ENCODE measurements at regions not wholly inside any gene's neighbourhood (a gene's known extent, or its start where the extent isn't known, plus 50 kb on each side); places are given as distances from the start of the nearest gene placed in this dataset.

DNA sequence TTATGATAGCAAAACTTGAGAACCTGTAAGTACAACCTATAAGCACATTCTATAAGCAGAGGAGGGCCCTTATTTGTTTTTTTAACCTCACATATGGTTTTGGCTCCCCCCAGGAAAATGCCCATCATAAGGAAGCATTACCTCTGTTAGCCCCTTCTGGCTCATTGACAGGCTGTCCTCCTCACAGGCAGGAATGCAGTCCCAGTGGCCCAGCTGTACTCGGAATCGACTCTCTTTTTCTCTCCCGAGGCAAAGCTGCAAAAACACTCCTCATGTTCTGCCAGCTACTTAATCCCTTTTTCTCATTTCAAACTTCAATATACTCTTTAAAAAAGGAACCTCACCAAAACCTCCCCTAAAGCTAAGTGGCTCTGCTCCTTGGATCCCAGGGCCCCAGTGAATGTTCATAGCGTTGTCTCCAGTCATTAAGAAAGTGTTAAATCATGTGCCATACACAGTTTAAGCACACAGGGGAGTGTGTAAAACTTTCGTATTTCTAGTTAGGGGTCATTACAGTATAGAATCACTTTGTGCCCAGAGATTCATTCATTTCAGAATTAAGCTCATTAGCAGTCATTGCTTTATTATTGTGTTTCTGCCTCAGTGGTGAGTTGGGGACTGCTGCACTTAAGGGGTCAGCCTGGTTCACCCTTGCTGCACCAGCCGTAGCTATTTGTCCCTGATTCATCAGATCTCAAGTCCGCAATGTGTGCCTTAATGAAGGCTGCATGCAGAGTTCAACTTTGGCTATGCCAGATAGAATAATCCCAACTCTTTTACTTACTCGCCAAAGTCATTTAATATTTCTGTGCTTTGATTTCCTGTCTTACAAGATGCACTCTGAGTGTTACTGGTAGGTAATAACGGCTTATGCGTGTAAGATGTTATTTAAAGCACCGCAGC, 57.6 kb downstream of the JRKL start:
- H3K27me3 ChIP-seq (replicated peaks in 2 of 5; ENCODE audit: control insufficient read depth in 4 of 5, insufficient read depth in 5 of 5, low read length in 4 of 5), result peaks cover 0 to 6% (median 0%) of the 10 kb centered on the region in 5 experiments
- H3K4me3 ChIP-seq (ENCODE audit: control insufficient read depth in 1 of 7, extremely low read depth in 1 of 7, insufficient read depth in 4 of 7, low read depth in 2 of 7, low read length in 6 of 7), result no peak overlapping the region
- 93% methylated on average over 7 of the region's 11 CpGs for WGBS (ENCODE audit: insufficient coverage)
- H3K36me3 ChIP-seq (ENCODE audit: control insufficient read depth in 4 of 4, insufficient read depth in 4 of 4, low read length in 3 of 4), result no peaks in the 10 kb centered on the region
- ChIA-PET POLR2A (no interaction called here), CTCF (interaction anchor here (1.6 kb wide), 1 partner anchor 16 kb away, joined by 10 read pairs; no protein-coding TSS in a partner anchor)
- no peak overlapping the region for H3K27ac ChIP-seq (ENCODE audit: insufficient read depth in 1 of 2, low read depth in 1 of 2, low read length in 2 of 2, poor library complexity in 1 of 2, severe bottlenecking in 2 of 2)
- H3K9me3 ChIP-seq (ENCODE audit: control extremely low read depth in 1 of 5, control insufficient read depth in 4 of 5, insufficient read depth in 2 of 5, low read depth in 1 of 5, low read length in 4 of 5), result no peaks in the 10 kb centered on the region
- DNase-seq, result no peak
- no peaks in the 10 kb centered on the region for H3K4me1 ChIP-seq (ENCODE audit: control extremely low read depth in 1 of 4, control insufficient read depth in 4 of 4, insufficient read depth in 4 of 4, low read length in 3 of 4)

DNA sequence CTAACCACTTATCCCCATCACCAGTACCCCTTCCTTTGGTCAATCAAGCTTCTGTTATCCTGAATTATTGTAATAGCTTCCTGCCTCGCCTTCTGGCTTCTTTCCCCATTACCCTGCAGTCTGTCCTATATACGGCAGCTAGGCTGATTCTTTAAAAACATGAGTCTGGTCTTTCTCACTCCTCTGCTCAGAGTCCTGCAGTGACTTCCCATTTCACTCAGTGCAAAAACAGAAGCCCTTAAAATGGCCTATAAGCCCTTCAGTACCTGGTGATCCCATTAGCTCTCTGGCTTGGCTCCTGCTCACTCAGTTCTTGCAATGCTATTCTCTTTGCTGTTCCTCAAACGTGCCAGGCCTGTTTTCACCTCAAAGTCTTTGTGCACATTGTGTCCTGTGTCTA, 58.4 kb downstream of the JRKL start:
- Histone ChIP-seq H3K27me3 (replicated peaks in 2 of 5; ENCODE audit: control insufficient read depth in 4 of 5, insufficient read depth in 5 of 5, low read length in 4 of 5) (peaks cover 0 to 4% (median 0%) of the 10 kb centered on the region in 5 experiments), H3K36me3 (ENCODE audit: control insufficient read depth in 4 of 4, insufficient read depth in 4 of 4, low read length in 3 of 4) (no peaks in the 10 kb centered on the region), H3K4me1 (ENCODE audit: control extremely low read depth in 1 of 4, control insufficient read depth in 4 of 4, insufficient read depth in 4 of 4, low read length in 3 of 4) (no peaks in the 10 kb centered on the region), H3K27ac (ENCODE audit: insufficient read depth in 1 of 2, low read depth in 1 of 2, low read length in 2 of 2, poor library complexity in 1 of 2, severe bottlenecking in 2 of 2) (no peak overlapping the region), H3K4me3 (ENCODE audit: control insufficient read depth in 1 of 7, extremely low read depth in 1 of 7, insufficient read depth in 4 of 7, low read depth in 2 of 7, low read length in 6 of 7) (no peak overlapping the region), H3K9me3 (ENCODE audit: control extremely low read depth in 1 of 5, control insufficient read depth in 4 of 5, insufficient read depth in 2 of 5, low read depth in 1 of 5, low read length in 4 of 5) (no peaks in the 10 kb centered on the region)
- CTCF ChIA-PET, result interaction anchor here (1.6 kb wide), 1 partner anchor 15 kb away, joined by 10 read pairs; no protein-coding TSS in a partner anchor
- no peak for DNase-seq
- POLR2A ChIA-PET, result no interaction called here
- 71% methylated on average over 3 of the region's 3 CpGs for WGBS (ENCODE audit: insufficient coverage)

GRCh38 chr11:96456111-96456510, 66.3 kb downstream of the JRKL start:
- H3K4me1 ChIP-seq (ENCODE audit: control extremely low read depth in 1 of 4, control insufficient read depth in 4 of 4, insufficient read depth in 4 of 4, low read length in 3 of 4), result no peaks in the 10 kb centered on the region

DNA sequence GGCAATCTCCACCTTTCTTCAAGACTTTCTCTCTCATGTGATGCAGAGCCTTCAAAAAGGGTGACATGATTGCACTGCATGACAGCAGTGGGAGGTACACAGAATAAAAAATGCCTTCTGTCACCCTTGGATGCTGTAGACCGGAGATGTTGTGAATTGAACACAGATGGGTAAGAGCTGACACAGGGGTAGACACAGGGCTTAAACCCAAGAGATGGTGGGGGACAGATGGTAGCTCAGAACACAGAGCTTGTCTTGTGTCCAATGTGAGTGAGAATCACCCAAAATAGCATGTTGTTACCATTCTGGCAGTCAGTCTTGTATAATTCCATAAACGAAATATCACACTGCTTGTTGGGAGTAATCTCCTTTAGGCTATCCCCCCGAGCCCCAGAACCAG, 69.9 kb downstream of the JRKL start:
- peaks cover 0 to 3% (median 2%) of the 10 kb centered on the region in 4 experiments for H3K4me1 ChIP-seq (ENCODE audit: control extremely low read depth in 1 of 4, control insufficient read depth in 4 of 4, insufficient read depth in 4 of 4, low read length in 3 of 4)
- no peak overlapping the region for H3K4me3 ChIP-seq (ENCODE audit: control insufficient read depth in 1 of 7, extremely low read depth in 1 of 7, insufficient read depth in 4 of 7, low read depth in 2 of 7, low read length in 6 of 7)
- 97% methylated on average over 3 of the region's 3 CpGs for WGBS (ENCODE audit: insufficient coverage)
- ChIA-PET CTCF (no interaction called here), POLR2A (no interaction called here)
- H3K27me3 ChIP-seq (replicated peaks in 2 of 5; ENCODE audit: control insufficient read depth in 4 of 5, insufficient read depth in 5 of 5, low read length in 4 of 5), result peaks cover 0 to 3% (median 0%) of the 10 kb centered on the region in 5 experiments
- no peak for DNase-seq
- H3K27ac ChIP-seq (ENCODE audit: insufficient read depth in 1 of 2, low read depth in 1 of 2, low read length in 2 of 2, poor library complexity in 1 of 2, severe bottlenecking in 2 of 2), result no peak overlapping the region
- no peaks in the 10 kb centered on the region for H3K9me3 ChIP-seq (ENCODE audit: control extremely low read depth in 1 of 5, control insufficient read depth in 4 of 5, insufficient read depth in 2 of 5, low read depth in 1 of 5, low read length in 4 of 5)
- H3K36me3 ChIP-seq (ENCODE audit: control insufficient read depth in 4 of 4, insufficient read depth in 4 of 4, low read length in 3 of 4), result no peaks in the 10 kb centered on the region

More at GRCh38 chr11:96456111-96456510, 66.3 kb downstream of the JRKL start:
- POLR2A ChIA-PET, result no interaction called here
- no peak for DNase-seq
- CTCF ChIA-PET, result no interaction called here
- Histone ChIP-seq H3K9me3 (ENCODE audit: control extremely low read depth in 1 of 5, control insufficient read depth in 4 of 5, insufficient read depth in 2 of 5, low read depth in 1 of 5, low read length in 4 of 5) (no peaks in the 10 kb centered on the region), H3K27ac (ENCODE audit: insufficient read depth in 1 of 2, low read depth in 1 of 2, low read length in 2 of 2, poor library complexity in 1 of 2, severe bottlenecking in 2 of 2) (no peak overlapping the region), H3K36me3 (ENCODE audit: control insufficient read depth in 4 of 4, insufficient read depth in 4 of 4, low read length in 3 of 4) (no peaks in the 10 kb centered on the region), H3K4me3 (ENCODE audit: control insufficient read depth in 1 of 7, extremely low read depth in 1 of 7, insufficient read depth in 4 of 7, low read depth in 2 of 7, low read length in 6 of 7) (no peak overlapping the region), H3K27me3 (replicated peaks in 2 of 5; ENCODE audit: control insufficient read depth in 4 of 5, insufficient read depth in 5 of 5, low read length in 4 of 5) (peaks cover 0 to 5% (median 0%) of the 10 kb centered on the region in 5 experiments)

DNA sequence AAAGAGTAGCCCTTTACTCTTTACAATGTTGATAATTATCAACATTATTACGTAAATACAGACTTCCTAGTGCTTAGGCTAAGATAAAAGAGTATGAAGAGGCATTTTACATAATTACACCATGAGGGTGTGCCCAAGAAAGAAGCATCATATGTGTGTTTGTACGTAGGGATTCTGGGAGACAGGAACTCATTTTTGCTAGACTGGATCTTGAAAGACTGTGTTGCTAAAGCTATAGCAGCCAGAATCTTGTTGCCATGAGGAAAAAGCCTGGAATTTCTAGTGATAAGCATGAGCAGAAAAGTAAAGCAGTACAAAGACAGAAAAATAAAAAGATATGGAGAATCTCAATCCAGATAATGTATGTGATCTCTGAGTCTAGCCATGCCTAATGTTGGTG, 72.1 kb downstream of the JRKL start:
- Histone ChIP-seq H3K4me3 (ENCODE audit: control insufficient read depth in 1 of 7, extremely low read depth in 1 of 7, insufficient read depth in 4 of 7, low read depth in 2 of 7, low read length in 6 of 7) (no peak overlapping the region), H3K27me3 (replicated peaks in 2 of 5; ENCODE audit: control insufficient read depth in 4 of 5, insufficient read depth in 5 of 5, low read length in 4 of 5) (peaks cover 0 to 3% (median 0%) of the 10 kb centered on the region in 5 experiments), H3K9me3 (ENCODE audit: control extremely low read depth in 1 of 5, control insufficient read depth in 4 of 5, insufficient read depth in 2 of 5, low read depth in 1 of 5, low read length in 4 of 5) (no peaks in the 10 kb centered on the region), H3K27ac (ENCODE audit: insufficient read depth in 1 of 2, low read depth in 1 of 2, low read length in 2 of 2, poor library complexity in 1 of 2, severe bottlenecking in 2 of 2) (no peak overlapping the region), H3K4me1 (ENCODE audit: control extremely low read depth in 1 of 4, control insufficient read depth in 4 of 4, insufficient read depth in 4 of 4, low read length in 3 of 4) (peaks cover 0 to 3% (median 2%) of the 10 kb centered on the region in 4 experiments), H3K36me3 (ENCODE audit: control insufficient read depth in 4 of 4, insufficient read depth in 4 of 4, low read length in 3 of 4) (no peaks in the 10 kb centered on the region)
- no peak for DNase-seq
- 85% methylated on average over 1 of the region's 2 CpGs for WGBS (ENCODE audit: insufficient coverage)
- ChIA-PET POLR2A (no interaction called here), CTCF (interaction anchor here (1.1 to 2.4 kb wide), 2 partner anchors 10 to 946 kb away, joined by 3 to 9 read pairs; no protein-coding TSS in a partner anchor)

- WGBS (ENCODE audit: insufficient coverage), result 0% methylated on average over 3 of the region's 7 CpGs
- POLR2A ChIA-PET, result no interaction called here
Measured at GRCh38 chr11:96464700-96465307, 75.0 kb downstream of the JRKL start.

GRCh38 chr11:96465512-96465911, 75.7 kb downstream of the JRKL start:
- DNase-seq, result no peak
- ChIA-PET POLR2A (no interaction called here), CTCF (interaction anchor here (2.2 kb wide), 1 partner anchor 18 kb away, joined by 9 read pairs; no protein-coding TSS in a partner anchor)
- Histone ChIP-seq H3K27ac (ENCODE audit: insufficient read depth in 1 of 2, low read depth in 1 of 2, low read length in 2 of 2, poor library complexity in 1 of 2, severe bottlenecking in 2 of 2) (no peak overlapping the region), H3K27me3 (replicated peaks in 2 of 5; ENCODE audit: control insufficient read depth in 4 of 5, insufficient read depth in 5 of 5, low read length in 4 of 5) (peaks cover 0 to 2% (median 0%) of the 10 kb centered on the region in 5 experiments), H3K9me3 (ENCODE audit: control extremely low read depth in 1 of 5, control insufficient read depth in 4 of 5, insufficient read depth in 2 of 5, low read depth in 1 of 5, low read length in 4 of 5) (no peaks in the 10 kb centered on the region), H3K36me3 (ENCODE audit: control insufficient read depth in 4 of 4, insufficient read depth in 4 of 4, low read length in 3 of 4) (no peaks in the 10 kb centered on the region), H3K4me3 (ENCODE audit: control insufficient read depth in 1 of 7, extremely low read depth in 1 of 7, insufficient read depth in 4 of 7, low read depth in 2 of 7, low read length in 6 of 7) (no peak overlapping the region), H3K4me1 (ENCODE audit: control extremely low read depth in 1 of 4, control insufficient read depth in 4 of 4, insufficient read depth in 4 of 4, low read length in 3 of 4) (peaks cover 0 to 3% (median 2%) of the 10 kb centered on the region in 4 experiments)
- 95% methylated on average over 2 of the region's 3 CpGs for WGBS (ENCODE audit: insufficient coverage)

More at GRCh38 chr11:96464700-96465307, 75.0 kb downstream of the JRKL start:
- H3K27me3 ChIP-seq (replicated peaks in 2 of 5; ENCODE audit: control insufficient read depth in 4 of 5, insufficient read depth in 5 of 5, low read length in 4 of 5), result peaks cover 0 to 2% (median 0%) of the 10 kb centered on the region in 5 experiments
- no peak overlapping the region for H3K27ac ChIP-seq (ENCODE audit: insufficient read depth in 1 of 2, low read depth in 1 of 2, low read length in 2 of 2, poor library complexity in 1 of 2, severe bottlenecking in 2 of 2)
- peaks cover 0 to 3% (median 2%) of the 10 kb centered on the region in 4 experiments for H3K4me1 ChIP-seq (ENCODE audit: control extremely low read depth in 1 of 4, control insufficient read depth in 4 of 4, insufficient read depth in 4 of 4, low read length in 3 of 4)
- no peaks in the 10 kb centered on the region for H3K9me3 ChIP-seq (ENCODE audit: control extremely low read depth in 1 of 5, control insufficient read depth in 4 of 5, insufficient read depth in 2 of 5, low read depth in 1 of 5, low read length in 4 of 5)
- peak; percentile 66 to 81 (median 77) for DNase-seq
- no peaks in the 10 kb centered on the region for H3K36me3 ChIP-seq (ENCODE audit: control insufficient read depth in 4 of 4, insufficient read depth in 4 of 4, low read length in 3 of 4)
- CTCF ChIA-PET, result interaction anchor here (1.2 to 2.3 kb wide), 3 partner anchors 16 to 676 kb away, joined by 4 to 12 read pairs (median 9); no protein-coding TSS in a partner anchor
- H3K4me3 ChIP-seq (ENCODE audit: control insufficient read depth in 1 of 7, extremely low read depth in 1 of 7, insufficient read depth in 4 of 7, low read depth in 2 of 7, low read length in 6 of 7), result peak overlapping the region in 2 of 7 experiments; percentile 28 to 59

Data from common myeloid progenitor, CD34-positive (primary cell).